ENCODE measurements at regions not wholly inside any gene's neighbourhood (a gene's known extent, or its start where the extent isn't known, plus 50 kb on each side); places are given as distances from the start of the nearest gene placed in this dataset.

GRCh38 chr1:224047538-224047937 lies 66.4 kb upstream of the FBXO28 start:
- TF ChIP-seq CTCF (IDR thresholded peaks at IDR 0.05) (no peak), POLR2A (IDR thresholded peaks at IDR 0.05) (no peak), POLR2AphosphoS5 (IDR thresholded peaks at IDR 0.05) (no peak), EP300 (IDR thresholded peaks at IDR 0.05) (no peak)
